ENCODE measurements at regions not wholly inside any gene's neighbourhood (a gene's known extent, or its start where the extent isn't known, plus 50 kb on each side); places are given as distances from the start of the nearest gene placed in this dataset.

- Histone ChIP-seq H3K4me3 (replicated peaks in 1 of 3; ENCODE audit: insufficient read depth in 1 of 3, low read depth in 1 of 3, low read length in 3 of 3) (no peak overlapping the region), H3K9ac (replicated peaks; ENCODE audit: extremely low read depth, insufficient read depth, low read length) (no peak overlapping the region), H3K79me2 (ENCODE audit: control insufficient read depth, insufficient read depth, low read length) (no peaks in the 10 kb centered on the region), H3K9me3 (replicated peaks; ENCODE audit: control insufficient read depth, insufficient read depth, low read length) (no peaks in the 10 kb centered on the region), H3K27me3 (ENCODE audit: control insufficient read depth in 2 of 2, insufficient read depth in 2 of 2, low read length in 2 of 2) (peaks cover 0 to 4% of the 10 kb centered on the region in 2 experiments), H3K4me2 (ENCODE audit: insufficient read depth, low read length) (no peak overlapping the region), H4K20me1 (replicated peaks; ENCODE audit: control insufficient read depth, extremely low read depth, insufficient read depth, low read length) (no peaks in the 10 kb centered on the region), H3K9me1 (replicated peaks; ENCODE audit: control insufficient read depth, extremely low read depth, insufficient read depth, low read length) (no peaks in the 10 kb centered on the region), H3K36me3 (ENCODE audit: control insufficient read depth in 2 of 2, extremely low read depth in 1 of 2, insufficient read depth in 2 of 2, low read length in 2 of 2) (no peaks in the 10 kb centered on the region), H2AFZ (ENCODE audit: low read depth, low read length) (no peak overlapping the region), H3K4me1 (ENCODE audit: control insufficient read depth, extremely low read depth, insufficient read depth, low read length) (no peaks in the 10 kb centered on the region), H3K27ac (ENCODE audit: insufficient read depth, low read depth, low read length) (no peak overlapping the region)
- dilution Hi-C loops (cut with MboI; ENCODE audit: extremely low pct_ligation_motif_present, low sequenced_read_pairs), result no loop called here
- no peak for DNase-seq (ENCODE audit: low read depth, low spot score)
- TF ChIP-seq POLR2AphosphoS5 (IDR thresholded peaks at IDR 0.05; ENCODE audit: insufficient read depth, low read depth, low read length), result no peak
- no peak for TF ChIP-seq CTCF (IDR thresholded peaks at IDR 0.05; ENCODE audit: extremely low read depth in 1 of 2, insufficient read depth in 1 of 2, low read depth in 1 of 2, low read length in 2 of 2)
- no peak for TF ChIP-seq MAX (IDR thresholded peaks at IDR 0.05; ENCODE audit: insufficient read depth, insufficient read length)
- TF ChIP-seq EZH2 (IDR thresholded peaks at IDR 0.05; ENCODE audit: borderline replicate concordance, low read depth, low read length, severe bottlenecking), result no peak
- no peak for TF ChIP-seq GATA2 (IDR thresholded peaks at IDR 0.05; ENCODE audit: insufficient read depth, insufficient read length, low read depth, low read length)
- TF ChIP-seq MYC (IDR thresholded peaks at IDR 0.05; ENCODE audit: low read depth, low read length), result no peak
- TF ChIP-seq POLR2A (IDR thresholded peaks at IDR 0.05; ENCODE audit: low read depth, low read length), result no peak
- TF ChIP-seq FOS (IDR thresholded peaks at IDR 0.05; ENCODE audit: borderline replicate concordance, insufficient read depth, low read length), result no peak
- TF ChIP-seq JUN (IDR thresholded peaks at IDR 0.05; ENCODE audit: borderline replicate concordance, insufficient read depth, insufficient read length, low read depth), result no peak
- ChIA-PET CTCF (no interaction called here), POLR2A (no interaction called here)
- intact Hi-C loops (cut with micrococcal nuclease), result no loop called here
- BruUV-seq (replicated peaks), result no TSS peak
- no peak for FAIRE-seq
Observed at GRCh38 chr11:19419808-19420207, 179.1 kb upstream of the E2F8 start.

Data from endothelial cell of umbilical vein (primary cell).